NCI-H446 treated with DMSO at 0.1 percent for 48 hours (cell line): ENCODE measurements at regions not wholly inside any gene's neighbourhood (a gene's known extent, or its start where the extent isn't known, plus 50 kb on each side); places are given as distances from the start of the nearest gene placed in this dataset.

Experiments
- DNase-seq: peaks from one replicate; lab custom pipeline; 2025; lab: John Stamatoyannopoulos, UW

- DNase-seq = no peak
Measured at GRCh38 chr13:22653866-22654265, 526.9 kb upstream of the SGCG start.

- no peak for DNase-seq
Measured at GRCh38 chr13:22655106-22655852, 525.5 kb upstream of the SGCG start.

- no peak for DNase-seq
Measured at GRCh38 chr13:22662771-22663170, 518.0 kb upstream of the SGCG start.

DNA sequence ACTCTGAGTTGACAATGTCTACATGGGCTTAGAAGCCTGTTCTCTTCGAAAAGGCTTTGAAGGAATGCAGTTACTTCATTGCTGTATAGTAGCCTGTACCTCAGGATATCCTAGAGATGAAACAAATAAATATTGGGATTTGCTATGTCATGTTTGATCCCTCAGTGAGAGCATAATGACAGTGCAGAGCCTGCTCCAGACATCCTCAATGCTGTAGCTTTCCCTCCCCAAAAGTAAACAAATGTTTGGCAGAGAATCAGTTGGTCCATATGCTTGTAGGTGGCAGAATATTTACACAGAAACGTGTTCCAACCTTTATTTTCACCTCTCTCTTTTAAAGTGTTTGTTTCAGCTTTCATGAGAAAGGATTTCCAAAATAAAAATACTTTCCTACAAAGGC lies 515.3 kb upstream of the SGCG start:
- no peak for DNase-seq

DNA sequence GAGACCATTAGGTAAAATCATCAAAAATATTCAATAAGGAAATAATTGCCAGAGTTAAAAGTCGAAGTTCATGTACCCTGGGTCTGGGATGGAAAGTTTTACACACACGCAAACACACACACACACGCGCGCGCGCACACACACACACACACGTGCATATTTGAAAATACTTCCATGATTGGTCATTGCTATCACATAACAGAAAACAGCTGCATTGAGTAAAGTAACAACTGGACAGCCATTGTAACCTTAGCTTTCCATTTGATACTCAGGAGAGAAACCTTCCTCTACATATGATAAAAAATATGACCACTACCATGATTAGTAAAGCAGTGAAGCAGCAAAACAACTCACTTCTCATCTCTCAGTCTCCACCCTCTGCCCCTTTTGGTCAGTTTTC lies 490.0 kb upstream of the SGCG start:
- DNase-seq = no peak

GRCh38 chr13:22693691-22694090 lies 487.1 kb upstream of the SGCG start:
- no peak for DNase-seq

DNA sequence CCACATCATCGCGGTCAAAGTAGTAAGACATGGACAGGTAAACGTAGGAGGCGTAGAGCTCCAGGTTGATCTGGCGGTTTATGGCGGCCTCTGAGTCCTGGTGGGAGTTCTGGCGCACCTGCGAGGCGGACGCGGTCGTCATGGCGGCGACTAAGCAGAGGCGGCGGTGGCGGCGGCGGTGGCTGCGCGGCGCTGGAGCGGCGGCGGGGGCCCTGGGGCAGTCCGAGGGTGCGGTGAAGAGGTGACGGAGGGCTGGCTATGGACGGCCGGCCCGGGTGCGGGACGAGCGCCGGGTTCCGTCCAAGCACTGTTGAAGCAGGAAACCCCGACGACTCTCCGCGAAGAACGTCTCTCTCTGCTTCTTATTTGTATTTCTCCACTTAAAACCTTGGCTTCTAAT lies 484.3 kb upstream of the SGCG start:
- no peak for DNase-seq

DNA sequence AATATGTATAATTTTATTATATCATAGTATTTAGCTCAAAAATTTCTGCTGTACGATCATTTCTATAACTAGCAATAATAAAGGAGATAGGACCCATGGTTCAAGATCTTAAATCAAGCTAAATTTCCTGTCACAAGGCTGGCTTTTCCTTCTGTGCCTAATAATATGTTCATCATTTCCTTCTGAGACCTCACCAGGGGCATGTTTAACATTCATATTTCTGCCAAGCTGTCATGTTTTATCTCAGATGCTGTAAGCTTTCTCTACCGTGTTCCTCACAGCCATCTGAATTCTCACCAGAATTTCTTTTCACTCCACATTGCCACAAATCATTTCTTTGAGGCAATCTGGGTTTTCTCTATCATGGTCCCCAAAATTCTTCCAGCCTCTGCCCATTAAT lies 482.3 kb upstream of the SGCG start:
- no peak for DNase-seq

- DNase-seq = no peak
Measured at GRCh38 chr13:22700246-22700887, 480.4 kb upstream of the SGCG start.

GRCh38 chr13:22703601-22704209 lies 477.1 kb upstream of the SGCG start:
- DNase-seq = no peak

- DNase-seq = no peak
Measured at GRCh38 chr13:22707946-22708345, 472.8 kb upstream of the SGCG start.

DNA sequence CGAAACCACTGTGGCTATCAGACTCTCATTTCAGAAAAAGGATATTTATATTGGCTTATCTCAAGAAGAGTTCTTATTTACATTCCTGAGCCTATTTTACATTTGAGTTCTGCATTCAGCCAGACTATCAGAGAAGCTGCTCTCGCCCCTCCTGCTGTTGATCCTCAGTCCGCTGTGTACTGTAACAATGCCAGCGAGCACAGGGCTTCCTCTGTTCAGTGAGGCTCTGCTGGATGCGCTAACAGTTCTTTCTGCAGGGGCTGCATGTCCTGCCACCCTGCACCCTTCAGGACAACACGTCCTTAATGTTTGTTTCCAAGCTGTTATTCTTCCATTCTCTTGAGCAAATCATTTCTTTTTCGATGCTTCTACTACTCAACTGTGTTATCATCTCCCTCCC lies 463.7 kb upstream of the SGCG start:
- no peak for DNase-seq

DNA sequence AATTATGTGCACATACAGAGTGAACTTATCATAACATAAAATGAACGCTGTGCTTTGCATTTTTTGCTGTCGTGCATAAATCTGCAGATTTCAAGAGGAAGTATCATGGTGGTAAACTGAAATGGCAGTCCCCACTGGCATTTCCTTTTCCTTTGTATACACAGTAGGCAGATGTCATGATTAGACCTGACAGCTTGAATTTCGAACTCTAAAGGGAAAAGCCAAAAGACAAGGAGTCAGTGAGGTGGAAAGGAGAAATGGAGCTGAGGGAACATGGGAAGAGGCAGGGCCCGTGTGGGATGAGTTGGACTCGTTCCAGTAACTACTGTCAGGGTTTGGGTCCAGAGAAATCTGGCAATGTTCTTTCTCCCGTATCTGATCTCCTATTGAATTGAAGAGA lies 454.1 kb upstream of the SGCG start:
- peak; percentile 3 for DNase-seq

- DNase-seq = no peak
Measured at GRCh38 chr13:22735011-22735995, 445.5 kb upstream of the SGCG start.

- no peak for DNase-seq
Measured at GRCh38 chr13:22736084-22736767, 444.6 kb upstream of the SGCG start.

DNA sequence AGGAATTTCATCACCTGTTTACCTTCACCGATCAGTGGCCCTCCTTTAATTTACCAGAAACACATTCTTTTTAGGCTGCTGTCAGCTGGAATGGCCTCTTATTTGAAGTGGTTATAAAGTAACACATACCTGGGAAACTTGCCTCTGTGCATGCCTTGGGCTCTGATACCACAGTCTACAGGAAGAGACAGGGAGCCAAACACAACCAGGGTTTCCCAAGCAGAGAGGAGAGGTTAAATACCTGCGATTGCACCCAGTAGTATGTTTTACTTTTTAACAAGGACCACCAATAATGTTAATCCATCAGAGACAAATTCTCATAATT lies 444.0 kb upstream of the SGCG start:
- no peak for DNase-seq

GRCh38 chr13:22738357-22738756 lies 442.4 kb upstream of the SGCG start:
- DNase-seq = no peak

- no peak for DNase-seq
Measured at GRCh38 chr13:22740264-22740663, 440.5 kb upstream of the SGCG start.

GRCh38 chr13:22744688-22745452 lies 435.9 kb upstream of the SGCG start:
- DNase-seq = no peak

DNA sequence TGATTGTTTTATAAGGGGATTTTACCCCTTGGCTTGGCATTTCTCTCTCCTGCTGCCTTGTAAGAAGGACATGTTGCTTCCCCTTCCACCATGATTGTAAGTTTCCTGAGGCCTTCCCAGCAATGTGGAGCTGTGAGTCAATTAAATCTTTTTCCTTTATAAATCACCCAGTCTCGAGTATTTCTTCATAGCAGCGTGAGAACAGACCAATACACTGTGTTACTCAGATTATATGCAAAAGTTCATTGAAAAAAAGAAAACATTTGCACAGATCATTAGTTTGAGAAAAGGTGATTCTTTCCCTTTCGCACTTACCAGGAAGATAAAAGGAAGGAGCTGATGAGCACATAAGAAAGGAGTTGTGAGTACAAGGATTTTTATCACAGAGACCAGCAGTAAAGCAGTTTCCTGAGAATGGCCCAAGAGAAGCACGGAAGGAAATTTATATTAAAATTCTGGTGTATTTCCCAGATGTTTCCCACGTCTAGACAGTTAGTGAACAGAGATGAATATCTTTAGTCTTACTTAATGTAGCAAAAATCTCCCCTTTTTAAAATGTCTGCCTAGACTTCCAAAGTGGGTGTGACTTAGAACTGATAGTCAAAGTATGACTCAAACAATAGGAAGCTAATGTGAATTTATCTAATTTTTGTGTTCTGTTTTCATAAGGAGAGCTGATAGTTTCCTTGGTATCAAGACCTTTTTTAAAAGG lies 431.8 kb upstream of the SGCG start:
- DNase-seq = no peak
